HL-60 (cell line): ENCODE measurements at regions not wholly inside any gene's neighbourhood (a gene's known extent, or its start where the extent isn't known, plus 50 kb on each side); places are given as distances from the start of the nearest gene placed in this dataset.

ENCODE experiments used
- POLR2AphosphoS5 ChIP-seq: IDR thresholded peaks from 2 replicates; pipeline ENCODE4 v1.6.1; 2012; ENCODE audit warnings: low read depth
- SPI1 ChIP-seq: IDR thresholded peaks from 2 replicates; pipeline ENCODE4 v1.6.1; 2012; ENCODE audit warnings: low read depth, mild to moderate bottlenecking, borderline replicate concordance
- TF ChIP-seq, protein P1 (sequence below): IDR thresholded peaks from one replicate; pipeline ENCODE4 v1.5.1; 2011; ENCODE audit warnings: low read length, control low read depth, inconsistent platforms; ENCODE audit not compliant: insufficient read depth

DNA sequence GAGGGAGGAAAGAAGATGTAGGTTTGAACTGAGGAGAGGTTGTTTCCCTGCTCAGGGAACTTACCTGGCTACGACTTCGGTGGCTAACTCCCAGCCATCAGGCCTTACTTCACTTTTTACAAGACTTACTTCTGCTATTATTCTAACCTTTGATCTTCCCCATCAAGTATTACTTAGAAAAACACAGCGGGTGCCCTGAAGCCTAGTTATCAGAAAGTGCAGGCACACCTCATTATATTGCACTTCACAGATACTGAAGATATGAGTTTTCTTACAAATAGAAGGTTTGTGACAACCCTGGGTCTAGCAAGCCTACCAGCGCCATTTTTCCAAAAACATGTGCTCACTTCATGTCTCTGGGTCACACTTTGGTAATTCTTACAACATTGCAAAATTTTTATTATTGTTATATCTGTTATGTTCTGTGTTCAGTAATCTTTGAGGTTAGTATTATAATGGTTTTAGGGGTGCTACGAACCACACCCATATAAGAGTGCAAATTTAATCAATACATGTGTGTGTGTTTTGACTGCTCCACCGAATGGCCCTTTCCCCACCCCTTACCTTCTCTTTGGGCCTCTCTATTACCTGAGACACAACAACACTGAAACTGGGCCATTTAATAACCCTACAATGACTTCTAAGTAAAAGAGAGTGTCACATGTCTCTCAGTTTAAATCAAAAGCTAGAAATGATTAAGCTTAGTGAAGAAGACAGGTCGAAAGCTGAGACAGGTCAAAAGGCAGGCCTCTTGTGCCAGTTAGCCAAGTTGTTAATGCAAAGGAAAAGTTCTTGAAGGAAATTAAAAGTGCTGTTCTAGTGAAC is 2102.7 kb upstream of the WWC1 start:
- TF ChIP-seq POLR2AphosphoS5 (no peak), SPI1 (no peak)
- TF ChIP-seq, protein P1, sequence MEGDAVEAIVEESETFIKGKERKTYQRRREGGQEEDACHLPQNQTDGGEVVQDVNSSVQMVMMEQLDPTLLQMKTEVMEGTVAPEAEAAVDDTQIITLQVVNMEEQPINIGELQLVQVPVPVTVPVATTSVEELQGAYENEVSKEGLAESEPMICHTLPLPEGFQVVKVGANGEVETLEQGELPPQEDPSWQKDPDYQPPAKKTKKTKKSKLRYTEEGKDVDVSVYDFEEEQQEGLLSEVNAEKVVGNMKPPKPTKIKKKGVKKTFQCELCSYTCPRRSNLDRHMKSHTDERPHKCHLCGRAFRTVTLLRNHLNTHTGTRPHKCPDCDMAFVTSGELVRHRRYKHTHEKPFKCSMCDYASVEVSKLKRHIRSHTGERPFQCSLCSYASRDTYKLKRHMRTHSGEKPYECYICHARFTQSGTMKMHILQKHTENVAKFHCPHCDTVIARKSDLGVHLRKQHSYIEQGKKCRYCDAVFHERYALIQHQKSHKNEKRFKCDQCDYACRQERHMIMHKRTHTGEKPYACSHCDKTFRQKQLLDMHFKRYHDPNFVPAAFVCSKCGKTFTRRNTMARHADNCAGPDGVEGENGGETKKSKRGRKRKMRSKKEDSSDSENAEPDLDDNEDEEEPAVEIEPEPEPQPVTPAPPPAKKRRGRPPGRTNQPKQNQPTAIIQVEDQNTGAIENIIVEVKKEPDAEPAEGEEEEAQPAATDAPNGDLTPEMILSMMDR, result no peak
